Psoas muscle (tissue), 7 donors: ENCODE measurements at regions not wholly inside any gene's neighbourhood (a gene's known extent, or its start where the extent isn't known, plus 50 kb on each side); places are given as distances from the start of the nearest gene placed in this dataset.

Experiments
- ATAC-seq, 4 donors: fragments of 200-7000 bp; cut with Tn5 transposase; one replicate each; pipeline ENCODE4 v1.9.1; 2020; ENCODE audit warnings: moderate library complexity in 3 of 4, mild to moderate bottlenecking in 2 of 4
- DNase-seq, 2 donors: peaks; one replicate each; pipeline ENCODE4 v3.0.0-alpha.2; 2020
- H3K27ac ChIP-seq: fragments of 200-600 bp; one replicate; pipeline ENCODE4 v1.8.0; 2022
- H3K27me3 ChIP-seq, 3 donors: fragments of 200-600 bp in 1 of 3; one replicate each; pipeline versions ENCODE4 v1.6.1 to v1.8.0; 2013 to 2022; ENCODE audit warnings: low read length in 2 of 3, mild to moderate bottlenecking in 2 of 3, moderate library complexity in 1 of 3; ENCODE audit not compliant: insufficient read depth in 3 of 3
- H3K36me3 ChIP-seq, 2 donors: fragments of 200-600 bp in 1 of 2; one replicate each; pipeline versions ENCODE4 v1.6.1 to v1.8.0; 2013 to 2022; ENCODE audit warnings: low read depth in 1 of 2, mild to moderate bottlenecking in 1 of 2, moderate library complexity in 1 of 2; ENCODE audit not compliant: insufficient read depth in 1 of 2
- H3K4me1 ChIP-seq: fragments of 200-600 bp; one replicate; pipeline ENCODE4 v1.8.0; 2022
- H3K4me3 ChIP-seq: fragments of 200-600 bp; one replicate; pipeline ENCODE4 v1.8.0; 2022; ENCODE audit warnings: mild to moderate bottlenecking
- H3K9me3 ChIP-seq: fragments of 200-600 bp; one replicate; pipeline ENCODE4 v1.8.0; 2022
- WGBS, 3 donors: extraction: QIAGEN DNeasy Blood & Tissue Kit; methylation state at CpG; one replicate each; pipeline versions ENCODE4 v1.1.6 to v1.1.7; 2013; 5-methylcytosine and 5-hydroxymethylcytosine counted together
- intact Hi-C, 2 donors: fragments of 100-400 bp; cut with DNase I; formaldehyde crosslinking; loops; one replicate each; pipeline versions ENCODE4 v1.11.0 to v1.14.2; 2022
- TF ChIP-seq, protein P1 (sequence below): fragments of 200-600 bp; IDR thresholded peaks from one replicate; pipeline ENCODE4 v1.8.0; 2022; ENCODE audit warnings: antibody characterized with exemption
- donor health status: healthy with polysubstance abuse.
- donor health status: DM: no; HTN: no; CAD: no; lungs with moderate emphysema.
- donor health status: Bipolar disorder and iron deficiency.
- donor health status: healthy.
- donor health status: DM: yes; HTN: yes; CAD: no.
- donor health status: DM: no; HTN: no; CAD: no.
- donor health status: DM: yes; HTN: yes; CAD: no.

DNA sequence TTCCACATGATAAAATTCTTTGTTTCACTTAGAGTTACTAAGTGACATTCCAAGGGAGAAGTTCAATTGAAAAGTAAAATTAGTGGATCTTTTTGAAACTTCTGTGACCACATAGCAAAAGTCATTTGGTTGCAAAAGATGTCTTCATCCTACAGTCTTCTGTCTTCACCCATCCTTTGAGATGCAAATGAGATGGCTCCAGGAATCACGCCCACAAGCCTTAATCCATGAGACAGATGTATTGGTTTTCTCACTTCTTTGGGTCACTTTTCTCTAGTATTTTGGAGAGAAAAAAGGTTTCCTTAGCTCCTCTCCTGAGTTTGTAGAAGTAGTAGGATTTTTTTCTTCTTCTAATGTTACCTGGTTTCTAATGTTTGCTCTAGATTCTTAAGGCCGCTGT lies 259.5 kb upstream of the SLC10A2 start:
- H3K36me3 ChIP-seq, result no peaks in the 10 kb centered on the region
- no peak overlapping the region for H3K4me3 ChIP-seq
- ATAC-seq, result no peak
- 43 to 94% (median 72%) methylated on average over 2 of the region's 2 CpGs for WGBS, 3 donors
- H3K9me3 ChIP-seq, result no peaks in the 10 kb centered on the region
- intact Hi-C loops, result no loop called here
- TF ChIP-seq, protein P1, sequence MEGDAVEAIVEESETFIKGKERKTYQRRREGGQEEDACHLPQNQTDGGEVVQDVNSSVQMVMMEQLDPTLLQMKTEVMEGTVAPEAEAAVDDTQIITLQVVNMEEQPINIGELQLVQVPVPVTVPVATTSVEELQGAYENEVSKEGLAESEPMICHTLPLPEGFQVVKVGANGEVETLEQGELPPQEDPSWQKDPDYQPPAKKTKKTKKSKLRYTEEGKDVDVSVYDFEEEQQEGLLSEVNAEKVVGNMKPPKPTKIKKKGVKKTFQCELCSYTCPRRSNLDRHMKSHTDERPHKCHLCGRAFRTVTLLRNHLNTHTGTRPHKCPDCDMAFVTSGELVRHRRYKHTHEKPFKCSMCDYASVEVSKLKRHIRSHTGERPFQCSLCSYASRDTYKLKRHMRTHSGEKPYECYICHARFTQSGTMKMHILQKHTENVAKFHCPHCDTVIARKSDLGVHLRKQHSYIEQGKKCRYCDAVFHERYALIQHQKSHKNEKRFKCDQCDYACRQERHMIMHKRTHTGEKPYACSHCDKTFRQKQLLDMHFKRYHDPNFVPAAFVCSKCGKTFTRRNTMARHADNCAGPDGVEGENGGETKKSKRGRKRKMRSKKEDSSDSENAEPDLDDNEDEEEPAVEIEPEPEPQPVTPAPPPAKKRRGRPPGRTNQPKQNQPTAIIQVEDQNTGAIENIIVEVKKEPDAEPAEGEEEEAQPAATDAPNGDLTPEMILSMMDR, result no peak
- no peak for DNase-seq
- H3K27me3 ChIP-seq, result no peaks in the 10 kb centered on the region
- no peaks in the 10 kb centered on the region for H3K4me1 ChIP-seq
- H3K27ac ChIP-seq, result no peak overlapping the region

DNA sequence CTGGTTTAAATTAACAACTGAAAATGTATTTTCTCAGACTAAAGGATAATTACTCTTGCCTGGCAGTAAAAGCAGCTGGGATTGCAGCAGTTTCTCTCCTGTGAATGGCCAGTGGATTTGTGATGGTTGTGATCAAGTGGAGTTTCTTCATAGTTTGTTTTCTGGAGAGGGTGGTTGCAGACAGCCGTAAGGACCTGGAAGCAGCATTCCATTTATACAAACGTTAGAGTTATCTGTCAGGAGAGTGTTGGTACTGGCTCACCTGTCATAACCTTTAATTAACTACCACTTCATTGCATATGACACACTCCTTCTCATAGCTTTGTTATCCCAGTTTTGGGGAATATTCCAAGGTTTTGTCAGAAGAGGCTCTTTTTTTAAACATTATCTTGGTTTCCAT lies 258.4 kb upstream of the SLC10A2 start:
- Histone ChIP-seq H3K4me1 (no peaks in the 10 kb centered on the region), H3K4me3 (no peak overlapping the region), H3K27ac (no peak overlapping the region), H3K9me3 (no peaks in the 10 kb centered on the region), H3K27me3 (no peaks in the 10 kb centered on the region), H3K36me3 (no peaks in the 10 kb centered on the region)
- WGBS, 3 donors, result 31 to 45% (median 38%) methylated on average over 2 of the region's 2 CpGs
- ATAC-seq, result no peak
- DNase-seq, result no peak
- TF ChIP-seq, protein P1, result no peak
- intact Hi-C loops, result no loop called here

DNA sequence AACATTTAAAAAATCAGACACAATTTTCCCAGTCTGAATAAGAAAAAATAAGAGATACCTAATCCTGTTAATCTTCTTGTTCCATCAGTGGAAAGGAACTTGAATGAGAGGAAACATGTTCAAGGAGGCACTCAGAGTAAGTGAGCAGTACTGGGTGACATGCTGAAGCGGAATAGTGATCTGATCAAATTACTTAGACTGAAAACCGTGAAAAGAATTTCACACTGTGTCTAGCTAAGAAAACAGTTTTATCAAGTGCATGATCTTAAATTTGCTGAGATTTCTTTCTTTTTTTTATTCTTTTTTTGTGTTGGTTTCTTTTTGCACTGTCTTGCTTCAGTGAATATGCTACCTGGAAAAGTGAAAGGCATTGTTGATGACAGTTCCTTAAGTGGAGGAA lies 249.5 kb upstream of the SLC10A2 start:
- H3K9me3 ChIP-seq, result no peaks in the 10 kb centered on the region
- H3K4me1 ChIP-seq, result no peaks in the 10 kb centered on the region
- 27 to 38% (median 29%) methylated on average over 2 of the region's 2 CpGs for WGBS, 3 donors

DNA sequence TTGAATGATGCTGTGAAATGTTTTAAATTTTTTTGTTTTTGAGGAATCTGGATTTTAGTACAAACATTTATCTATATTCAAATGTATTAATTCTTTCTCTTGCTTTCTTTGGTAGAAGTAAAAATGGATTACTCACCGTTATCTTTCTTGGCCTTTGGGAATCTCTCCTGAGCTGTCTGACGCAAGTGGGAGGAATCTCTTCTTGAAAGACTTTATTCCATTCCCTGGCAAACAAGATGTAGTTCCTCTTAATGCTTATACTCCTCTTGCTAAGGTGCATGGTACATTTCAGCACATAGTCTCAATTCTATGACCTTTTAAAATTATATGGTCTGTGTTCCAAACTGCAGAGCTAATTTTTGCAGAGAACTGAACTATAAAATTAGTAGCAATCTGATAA lies 246.2 kb upstream of the SLC10A2 start:
- no peak for DNase-seq
- Histone ChIP-seq H3K4me1 (no peaks in the 10 kb centered on the region), H3K36me3 (no peaks in the 10 kb centered on the region), H3K27ac (no peak overlapping the region), H3K9me3 (no peaks in the 10 kb centered on the region), H3K4me3 (no peak overlapping the region), H3K27me3 (no peaks in the 10 kb centered on the region)
- 82 to 89% (median 85%) methylated on average over 2 of the region's 2 CpGs for WGBS, 3 donors
- intact Hi-C loops, result no loop called here
- no peak for ATAC-seq
- TF ChIP-seq, protein P1, result no peak

More for the DNA sequence above, 249.5 kb upstream of the SLC10A2 start:
- ATAC-seq (no peak), DNase-seq (no peak)
- TF ChIP-seq, protein P1, result no peak
- Histone ChIP-seq H3K27me3 (no peaks in the 10 kb centered on the region), H3K36me3 (no peaks in the 10 kb centered on the region), H3K4me3 (no peak overlapping the region), H3K27ac (no peak overlapping the region)
- intact Hi-C loops, result no loop called here

DNA sequence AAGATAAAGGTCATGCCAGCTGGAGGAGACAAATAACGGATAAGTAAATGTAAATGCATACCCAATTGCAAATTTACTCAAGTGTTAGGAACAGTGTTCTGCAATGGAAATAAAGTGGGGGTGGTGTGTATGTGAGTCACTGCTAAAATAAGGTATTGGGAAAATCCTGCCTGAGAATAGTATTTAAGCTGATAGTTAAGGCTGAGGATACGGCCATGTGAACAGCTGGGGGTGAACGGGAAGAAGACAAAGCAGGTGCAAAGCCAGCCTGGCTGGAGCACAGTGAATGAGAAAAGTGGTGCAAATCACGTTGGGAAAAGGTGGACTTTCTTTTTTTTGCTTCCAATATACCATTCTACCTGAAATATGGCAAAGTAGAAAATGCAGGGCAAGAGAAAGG lies 242.4 kb upstream of the SLC10A2 start:
- no peaks in the 10 kb centered on the region for H3K9me3 ChIP-seq
- ATAC-seq (no peak), DNase-seq (no peak)
- H3K27me3 ChIP-seq, result no peaks in the 10 kb centered on the region
- TF ChIP-seq, protein P1, result no peak
- no peaks in the 10 kb centered on the region for H3K36me3 ChIP-seq
- no peak overlapping the region for H3K4me3 ChIP-seq
- no peaks in the 10 kb centered on the region for H3K4me1 ChIP-seq
- intact Hi-C loops, result no loop called here
- WGBS, 3 donors, result 62 to 66% (median 64%) methylated on average over 4 of the region's 4 CpGs
- H3K27ac ChIP-seq, result no peak overlapping the region
